SK-N-SH treated with all-trans-retinoic acid at 6 μM for 48 hours (cell line): ENCODE measurements at regions not wholly inside any gene's neighbourhood (a gene's known extent, or its start where the extent isn't known, plus 50 kb on each side); places are given as distances from the start of the nearest gene placed in this dataset.

Source experiments
- CSDC2 ChIP-seq: fragments of 250-450 bp; sonication (Bioruptor Pico); IDR thresholded peaks from 2 replicates; pipeline ENCODE4 v1.5.0; 2020; ENCODE audit warnings: mild to moderate bottlenecking, moderate library complexity
- ESRRG ChIP-seq: fragments of 250-450 bp; sonication (Bioruptor Pico); IDR thresholded peaks from 2 replicates; pipeline ENCODE4 v1.6.1; 2021; ENCODE audit warnings: mild to moderate bottlenecking
- ISL1 ChIP-seq: fragments of 250-450 bp; sonication (Bioruptor Pico); IDR thresholded peaks from 2 replicates; pipeline ENCODE4 v2.1.2; 2022; ENCODE audit warnings: mild to moderate bottlenecking, moderate library complexity
- RARB ChIP-seq: fragments of 250-450 bp; sonication (Bioruptor Pico); IDR thresholded peaks from 2 replicates; pipeline ENCODE4 v1.8.0; 2021; ENCODE audit warnings: mild to moderate bottlenecking, moderate library complexity
- TCF4 ChIP-seq: fragments of 250-450 bp; sonication (Bioruptor Pico); IDR thresholded peaks from 2 replicates; pipeline ENCODE4 v1.8.0; 2021; ENCODE audit warnings: mild to moderate bottlenecking, moderate library complexity, borderline replicate concordance
- ZFP3 ChIP-seq: fragments of 250-450 bp; sonication (Bioruptor Pico); IDR thresholded peaks from 2 replicates; pipeline ENCODE4 v1.5.0; 2020; ENCODE audit warnings: mild to moderate bottlenecking, moderate library complexity
- TF ChIP-seq, protein P1 (sequence below): fragments of 250-450 bp; sonication (Bioruptor Pico); IDR thresholded peaks from 2 replicates; pipeline ENCODE4 v1.5.1; 2020; ENCODE audit warnings: low read depth, mild to moderate bottlenecking, moderate library complexity
- TF ChIP-seq, protein P2 (sequence below): fragments of 250-450 bp; sonication (Bioruptor Pico); IDR thresholded peaks from 2 replicates; pipeline ENCODE4 v1.5.0; 2020; ENCODE audit warnings: mild to moderate bottlenecking, moderate library complexity
- TF ChIP-seq, protein P3 (sequence below): fragments of 250-450 bp; sonication (Bioruptor Pico); IDR thresholded peaks from 2 replicates; pipeline ENCODE4 v1.8.0; 2020; ENCODE audit warnings: mild to moderate bottlenecking, moderate library complexity, borderline replicate concordance
- TF ChIP-seq, protein P4 (sequence below): fragments of 250-450 bp; sonication (Bioruptor Pico); IDR thresholded peaks from 2 replicates; pipeline ENCODE4 v1.8.0; 2021; ENCODE audit warnings: low read depth, mild to moderate bottlenecking, moderate library complexity, borderline replicate concordance

DNA sequence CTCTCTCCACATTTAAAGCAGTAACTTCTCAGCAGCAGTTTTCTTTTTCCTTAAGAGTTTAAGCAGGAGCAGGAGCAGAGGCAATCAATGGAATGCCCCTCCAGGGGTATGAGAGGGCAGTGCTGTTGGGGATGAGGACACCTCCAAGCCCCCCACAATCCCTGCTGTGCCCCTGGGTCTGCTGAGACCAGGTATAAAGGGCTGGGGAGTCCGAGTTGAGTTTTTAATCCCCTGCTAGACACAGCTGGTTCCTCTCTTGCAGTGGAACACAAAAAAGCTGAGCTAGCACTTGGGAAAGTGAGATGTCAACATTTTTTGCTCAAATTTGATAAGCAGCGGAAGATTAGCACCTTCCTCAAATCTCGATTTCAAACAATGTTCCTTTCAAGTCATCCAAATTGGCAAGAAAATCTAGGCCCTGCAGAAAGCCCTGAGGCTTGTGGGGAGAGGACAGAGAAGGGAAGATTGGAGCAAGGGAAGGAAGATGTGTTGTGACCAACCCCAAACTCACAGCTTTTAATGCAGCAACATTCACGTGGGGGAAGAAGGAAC lies 581.9 kb downstream of the SOX6 start:
- TF ChIP-seq CSDC2 (no peak), ISL1 (no peak), RARB (CRISPR knock-in tag) (no peak), ZFP3 (CRISPR knock-in tag) (no peak), ESRRG (CRISPR knock-in tag) (no peak), TCF4 (CRISPR knock-in tag) (no peak)
- TF ChIP-seq, protein P1, sequence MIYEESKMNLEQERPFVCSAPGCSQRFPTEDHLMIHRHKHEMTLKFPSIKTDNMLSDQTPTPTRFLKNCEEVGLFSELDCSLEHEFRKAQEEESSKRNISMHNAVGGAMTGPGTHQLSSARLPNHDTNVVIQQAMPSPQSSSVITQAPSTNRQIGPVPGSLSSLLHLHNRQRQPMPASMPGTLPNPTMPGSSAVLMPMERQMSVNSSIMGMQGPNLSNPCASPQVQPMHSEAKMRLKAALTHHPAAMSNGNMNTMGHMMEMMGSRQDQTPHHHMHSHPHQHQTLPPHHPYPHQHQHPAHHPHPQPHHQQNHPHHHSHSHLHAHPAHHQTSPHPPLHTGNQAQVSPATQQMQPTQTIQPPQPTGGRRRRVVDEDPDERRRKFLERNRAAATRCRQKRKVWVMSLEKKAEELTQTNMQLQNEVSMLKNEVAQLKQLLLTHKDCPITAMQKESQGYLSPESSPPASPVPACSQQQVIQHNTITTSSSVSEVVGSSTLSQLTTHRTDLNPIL = no peak
- TF ChIP-seq, protein P2, sequence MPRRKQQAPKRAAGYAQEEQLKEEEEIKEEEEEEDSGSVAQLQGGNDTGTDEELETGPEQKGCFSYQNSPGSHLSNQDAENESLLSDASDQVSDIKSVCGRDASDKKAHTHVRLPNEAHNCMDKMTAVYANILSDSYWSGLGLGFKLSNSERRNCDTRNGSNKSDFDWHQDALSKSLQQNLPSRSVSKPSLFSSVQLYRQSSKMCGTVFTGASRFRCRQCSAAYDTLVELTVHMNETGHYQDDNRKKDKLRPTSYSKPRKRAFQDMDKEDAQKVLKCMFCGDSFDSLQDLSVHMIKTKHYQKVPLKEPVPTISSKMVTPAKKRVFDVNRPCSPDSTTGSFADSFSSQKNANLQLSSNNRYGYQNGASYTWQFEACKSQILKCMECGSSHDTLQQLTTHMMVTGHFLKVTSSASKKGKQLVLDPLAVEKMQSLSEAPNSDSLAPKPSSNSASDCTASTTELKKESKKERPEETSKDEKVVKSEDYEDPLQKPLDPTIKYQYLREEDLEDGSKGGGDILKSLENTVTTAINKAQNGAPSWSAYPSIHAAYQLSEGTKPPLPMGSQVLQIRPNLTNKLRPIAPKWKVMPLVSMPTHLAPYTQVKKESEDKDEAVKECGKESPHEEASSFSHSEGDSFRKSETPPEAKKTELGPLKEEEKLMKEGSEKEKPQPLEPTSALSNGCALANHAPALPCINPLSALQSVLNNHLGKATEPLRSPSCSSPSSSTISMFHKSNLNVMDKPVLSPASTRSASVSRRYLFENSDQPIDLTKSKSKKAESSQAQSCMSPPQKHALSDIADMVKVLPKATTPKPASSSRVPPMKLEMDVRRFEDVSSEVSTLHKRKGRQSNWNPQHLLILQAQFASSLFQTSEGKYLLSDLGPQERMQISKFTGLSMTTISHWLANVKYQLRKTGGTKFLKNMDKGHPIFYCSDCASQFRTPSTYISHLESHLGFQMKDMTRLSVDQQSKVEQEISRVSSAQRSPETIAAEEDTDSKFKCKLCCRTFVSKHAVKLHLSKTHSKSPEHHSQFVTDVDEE = no peak
- TF ChIP-seq, protein P3, sequence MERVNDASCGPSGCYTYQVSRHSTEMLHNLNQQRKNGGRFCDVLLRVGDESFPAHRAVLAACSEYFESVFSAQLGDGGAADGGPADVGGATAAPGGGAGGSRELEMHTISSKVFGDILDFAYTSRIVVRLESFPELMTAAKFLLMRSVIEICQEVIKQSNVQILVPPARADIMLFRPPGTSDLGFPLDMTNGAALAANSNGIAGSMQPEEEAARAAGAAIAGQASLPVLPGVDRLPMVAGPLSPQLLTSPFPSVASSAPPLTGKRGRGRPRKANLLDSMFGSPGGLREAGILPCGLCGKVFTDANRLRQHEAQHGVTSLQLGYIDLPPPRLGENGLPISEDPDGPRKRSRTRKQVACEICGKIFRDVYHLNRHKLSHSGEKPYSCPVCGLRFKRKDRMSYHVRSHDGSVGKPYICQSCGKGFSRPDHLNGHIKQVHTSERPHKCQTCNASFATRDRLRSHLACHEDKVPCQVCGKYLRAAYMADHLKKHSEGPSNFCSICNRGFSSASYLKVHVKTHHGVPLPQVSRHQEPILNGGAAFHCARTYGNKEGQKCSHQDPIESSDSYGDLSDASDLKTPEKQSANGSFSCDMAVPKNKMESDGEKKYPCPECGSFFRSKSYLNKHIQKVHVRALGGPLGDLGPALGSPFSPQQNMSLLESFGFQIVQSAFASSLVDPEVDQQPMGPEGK (CRISPR knock-in tag) = no peak
- TF ChIP-seq, protein P4, sequence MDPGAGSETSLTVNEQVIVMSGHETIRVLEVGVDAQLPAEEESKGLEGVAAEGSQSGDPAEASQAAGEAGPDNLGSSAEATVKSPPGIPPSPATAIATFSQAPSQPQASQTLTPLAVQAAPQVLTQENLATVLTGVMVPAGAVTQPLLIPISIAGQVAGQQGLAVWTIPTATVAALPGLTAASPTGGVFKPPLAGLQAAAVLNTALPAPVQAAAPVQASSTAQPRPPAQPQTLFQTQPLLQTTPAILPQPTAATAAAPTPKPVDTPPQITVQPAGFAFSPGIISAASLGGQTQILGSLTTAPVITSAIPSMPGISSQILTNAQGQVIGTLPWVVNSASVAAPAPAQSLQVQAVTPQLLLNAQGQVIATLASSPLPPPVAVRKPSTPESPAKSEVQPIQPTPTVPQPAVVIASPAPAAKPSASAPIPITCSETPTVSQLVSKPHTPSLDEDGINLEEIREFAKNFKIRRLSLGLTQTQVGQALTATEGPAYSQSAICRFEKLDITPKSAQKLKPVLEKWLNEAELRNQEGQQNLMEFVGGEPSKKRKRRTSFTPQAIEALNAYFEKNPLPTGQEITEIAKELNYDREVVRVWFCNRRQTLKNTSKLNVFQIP (CRISPR knock-in tag) = no peak
